Upper lobe of left lung (tissue), 6 donors: ENCODE measurements at regions not wholly inside any gene's neighbourhood (a gene's known extent, or its start where the extent isn't known, plus 50 kb on each side); places are given as distances from the start of the nearest gene placed in this dataset.

Experiments
- ATAC-seq, 2 donors: fragments of 200-7000 bp; cut with Tn5 transposase; one replicate each; pipeline ENCODE4 v1.9.1; 2022; ENCODE audit warnings: mild to moderate bottlenecking in 2 of 2, moderate library complexity in 2 of 2; ENCODE audit not compliant: low FRiP score in 2 of 2
- DNase-seq, 2 donors: peaks; one replicate each; pipeline ENCODE4 v3.0.0-alpha.2; 2019 to 2020
- H3K27ac ChIP-seq, 4 donors: fragments of 200-600 bp; sonication (generic); one replicate each; pipeline ENCODE4 v1.5.1; 2016 to 2019
- H3K27me3 ChIP-seq, 4 donors: fragments of 200-600 bp; sonication (generic); one replicate each; pipeline ENCODE4 v1.5.1; 2017 to 2019
- H3K36me3 ChIP-seq, 4 donors: fragments of 200-600 bp; sonication (generic); one replicate each; pipeline ENCODE4 v1.5.1; 2016 to 2019
- H3K4me1 ChIP-seq, 4 donors: fragments of 200-600 bp; sonication (generic); one replicate each; pipeline ENCODE4 v1.5.1; 2018 to 2019
- H3K4me3 ChIP-seq, 4 donors: fragments of 200-600 bp; sonication (generic); one replicate each; pipeline ENCODE4 v1.5.1; 2017 to 2019; ENCODE audit warnings: mild to moderate bottlenecking in 2 of 4, moderate library complexity in 1 of 4
- H3K9me3 ChIP-seq, 4 donors: fragments of 200-600 bp; sonication (generic); one replicate each; pipeline ENCODE4 v1.5.1; 2018 to 2019
- CTCF ChIP-seq, 6 experiments: fragments of 450-650 bp in 4 of 6; fragments of 200-600 bp in 2 of 6; sonication (generic) in 2 of 6; IDR thresholded peaks; one replicate each; pipeline ENCODE4 v1.5.1; 2016 to 2019; ENCODE audit warnings: antibody characterized with exemption in 6 of 6
- EP300 ChIP-seq, 4 donors: sonication (generic); formaldehyde crosslinking; IDR thresholded peaks; one replicate each; pipeline ENCODE4 v1.5.1; 2017; ENCODE audit warnings: antibody characterized with exemption in 4 of 4, control low read depth in 2 of 4
- POLR2A ChIP-seq, 4 donors: fragments of 450-650 bp; IDR thresholded peaks; one replicate each; pipeline ENCODE4 v1.5.1; 2016 to 2017; ENCODE audit warnings: antibody characterized with exemption in 4 of 4, mild to moderate bottlenecking in 2 of 4
- POLR2AphosphoS5 ChIP-seq, 2 donors: sonication (generic); formaldehyde crosslinking; IDR thresholded peaks; one replicate each; pipeline ENCODE4 v1.5.1; 2017; ENCODE audit warnings: antibody characterized with exemption in 2 of 2
- WGBS, 2 donors: methylation state at CpG; one replicate each; pipeline ENCODE4 v1.1.5; 2017 to 2018; 5-methylcytosine and 5-hydroxymethylcytosine counted together
- donor health status: DM: no; HTN: no; CAD: no; lungs with moderate emphysema.
- donor health status: DM: no; HTN: yes; CAD: no; lungs with severe emphysema.

- 86 to 87% methylated on average over 4 of the region's 4 CpGs for WGBS, 2 donors
- ATAC-seq: no peak
These were observed 648.4 kb downstream of the TMEM182 start for GRCh38 chr2:103410221-103410620.

GRCh38 chr2:103419506-103419905, 657.7 kb downstream of the TMEM182 start:
- 64 to 67% methylated on average over 2 of the region's 2 CpGs for WGBS, 2 donors

More at GRCh38 chr2:103410221-103410620, 648.4 kb downstream of the TMEM182 start:
- Histone ChIP-seq H3K36me3 (no peaks in the 10 kb centered on the region), H3K27me3 (no peaks in the 10 kb centered on the region), H3K4me3 (no peak overlapping the region), H3K9me3 (no peaks in the 10 kb centered on the region), H3K4me1 (no peaks in the 10 kb centered on the region), H3K27ac (no peak overlapping the region)
- no peak for TF ChIP-seq EP300 (IDR thresholded peaks at IDR 0.05)
- TF ChIP-seq POLR2A (IDR thresholded peaks at IDR 0.05): no peak
- no peak for TF ChIP-seq CTCF (IDR thresholded peaks at IDR 0.05)
- TF ChIP-seq POLR2AphosphoS5 (IDR thresholded peaks at IDR 0.05): no peak
- DNase-seq: no peak

GRCh38 chr2:103423100-103423499, 661.3 kb downstream of the TMEM182 start:
- Histone ChIP-seq H3K4me1 (no peaks in the 10 kb centered on the region), H3K4me3 (no peak overlapping the region), H3K9me3 (no peaks in the 10 kb centered on the region), H3K36me3 (no peaks in the 10 kb centered on the region), H3K27me3 (no peaks in the 10 kb centered on the region), H3K27ac (no peak overlapping the region)
- DNase-seq: no peak
- TF ChIP-seq CTCF (IDR thresholded peaks at IDR 0.05): no peak
- TF ChIP-seq EP300 (IDR thresholded peaks at IDR 0.05): no peak
- no peak for TF ChIP-seq POLR2A (IDR thresholded peaks at IDR 0.05)
- TF ChIP-seq POLR2AphosphoS5 (IDR thresholded peaks at IDR 0.05): no peak
- WGBS, 2 donors: 84 to 90% methylated on average over 2 of the region's 2 CpGs
- ATAC-seq: no peak

More at GRCh38 chr2:103419506-103419905, 657.7 kb downstream of the TMEM182 start:
- ATAC-seq: no peak
- Histone ChIP-seq H3K27ac (no peak overlapping the region), H3K4me3 (no peak overlapping the region), H3K27me3 (no peaks in the 10 kb centered on the region), H3K36me3 (no peaks in the 10 kb centered on the region), H3K4me1 (no peaks in the 10 kb centered on the region), H3K9me3 (no peaks in the 10 kb centered on the region)
- no peak for DNase-seq
- TF ChIP-seq POLR2A (IDR thresholded peaks at IDR 0.05) (no peak), POLR2AphosphoS5 (IDR thresholded peaks at IDR 0.05) (no peak), EP300 (IDR thresholded peaks at IDR 0.05) (no peak)

- Histone ChIP-seq H3K4me3 (no peak overlapping the region), H3K4me1 (no peaks in the 10 kb centered on the region), H3K36me3 (no peaks in the 10 kb centered on the region), H3K27ac (no peak overlapping the region), H3K9me3 (no peaks in the 10 kb centered on the region), H3K27me3 (no peaks in the 10 kb centered on the region)
- ATAC-seq (no peak), DNase-seq (no peak)
- TF ChIP-seq POLR2A (IDR thresholded peaks at IDR 0.05) (no peak), EP300 (IDR thresholded peaks at IDR 0.05) (no peak), CTCF (IDR thresholded peaks at IDR 0.05) (no peak), POLR2AphosphoS5 (IDR thresholded peaks at IDR 0.05) (no peak)
- 88 to 95% methylated on average over 3 of the region's 3 CpGs for WGBS, 2 donors
These were observed 665.7 kb downstream of the TMEM182 start for GRCh38 chr2:103427567-103427966.

- no peaks in the 10 kb centered on the region for H3K9me3 ChIP-seq
- H3K4me1 ChIP-seq: no peaks in the 10 kb centered on the region
- H3K36me3 ChIP-seq: no peaks in the 10 kb centered on the region
- WGBS, 2 donors: 70 to 78% methylated on average over 6 of the region's 6 CpGs
- DNase-seq (no peak), ATAC-seq (no peak)
- no peak for TF ChIP-seq POLR2A (IDR thresholded peaks at IDR 0.05)
- no peak for TF ChIP-seq CTCF (IDR thresholded peaks at IDR 0.05)
- TF ChIP-seq POLR2AphosphoS5 (IDR thresholded peaks at IDR 0.05): no peak
- no peak for TF ChIP-seq EP300 (IDR thresholded peaks at IDR 0.05)
- H3K27me3 ChIP-seq: no peaks in the 10 kb centered on the region
- no peak overlapping the region for H3K27ac ChIP-seq
- H3K4me3 ChIP-seq: no peak overlapping the region
These were observed 668.4 kb downstream of the TMEM182 start for GRCh38 chr2:103430191-103430590.
